Muscle of leg (tissue), 3 donors: ENCODE measurements at regions not wholly inside any gene's neighbourhood (a gene's known extent, or its start where the extent isn't known, plus 50 kb on each side); places are given as distances from the start of the nearest gene placed in this dataset.
"Not testable (repeated sequence)": the region's sequence is repeated elsewhere in the genome, so short reads cannot be mapped to it uniquely, and the experiment has no call there.

Experiments used
- DNase-seq: peaks from one replicate; pipeline ENCODE4 v3.0.0; 2013
- H3K27ac ChIP-seq: one replicate; pipeline ENCODE4 v1.5.1; 2013; ENCODE audit warnings: mild to moderate bottlenecking, low read length, control low read depth
- H3K27me3 ChIP-seq: one replicate; pipeline ENCODE4 v1.6.1; 2013; ENCODE audit warnings: low read length; ENCODE audit not compliant: control insufficient read depth, insufficient read depth
- H3K36me3 ChIP-seq: one replicate; pipeline ENCODE4 v1.6.1; 2013; ENCODE audit warnings: low read length; ENCODE audit not compliant: control insufficient read depth, insufficient read depth
- H3K4me1 ChIP-seq: one replicate; pipeline ENCODE4 v1.6.1; 2013; ENCODE audit warnings: low read length; ENCODE audit not compliant: control insufficient read depth, insufficient read depth
- H3K4me3 ChIP-seq: one replicate; pipeline ENCODE4 v1.5.1; 2013; ENCODE audit warnings: low read length, control low read depth
- H3K9me3 ChIP-seq: replicated peaks from 2 replicates; pipeline ENCODE4 v1.6.1; 2013; ENCODE audit warnings: low read depth, low read length; ENCODE audit not compliant: control insufficient read depth
- WGBS: methylation state at CpG from one replicate; pipeline ENCODE4 v1.1.5; 2013; ENCODE audit warnings: missing lambda C conversion rate; ENCODE audit not compliant: insufficient coverage; 5-methylcytosine and 5-hydroxymethylcytosine counted together

DNA sequence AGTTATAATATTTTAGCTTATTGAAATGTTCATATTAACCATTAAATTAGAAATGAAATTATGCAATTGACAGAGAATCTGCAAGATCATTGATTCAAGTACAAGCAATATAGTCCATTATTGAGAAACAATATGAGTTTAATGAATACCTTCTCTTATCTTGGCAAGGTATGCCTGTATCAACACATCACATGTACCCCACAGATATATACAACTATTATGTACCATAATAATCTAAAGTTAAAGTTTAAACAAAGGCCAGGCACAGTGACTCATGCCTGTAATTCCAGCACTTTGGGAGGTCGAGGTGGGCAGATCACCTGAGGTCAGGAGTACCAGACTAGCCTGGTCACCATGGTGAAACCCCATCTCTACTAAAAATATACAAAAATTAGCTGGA is 514.7 kb downstream of the PCDH7 start:
- WGBS, result 50% methylated on average over 1 of the region's 1 CpG

DNA sequence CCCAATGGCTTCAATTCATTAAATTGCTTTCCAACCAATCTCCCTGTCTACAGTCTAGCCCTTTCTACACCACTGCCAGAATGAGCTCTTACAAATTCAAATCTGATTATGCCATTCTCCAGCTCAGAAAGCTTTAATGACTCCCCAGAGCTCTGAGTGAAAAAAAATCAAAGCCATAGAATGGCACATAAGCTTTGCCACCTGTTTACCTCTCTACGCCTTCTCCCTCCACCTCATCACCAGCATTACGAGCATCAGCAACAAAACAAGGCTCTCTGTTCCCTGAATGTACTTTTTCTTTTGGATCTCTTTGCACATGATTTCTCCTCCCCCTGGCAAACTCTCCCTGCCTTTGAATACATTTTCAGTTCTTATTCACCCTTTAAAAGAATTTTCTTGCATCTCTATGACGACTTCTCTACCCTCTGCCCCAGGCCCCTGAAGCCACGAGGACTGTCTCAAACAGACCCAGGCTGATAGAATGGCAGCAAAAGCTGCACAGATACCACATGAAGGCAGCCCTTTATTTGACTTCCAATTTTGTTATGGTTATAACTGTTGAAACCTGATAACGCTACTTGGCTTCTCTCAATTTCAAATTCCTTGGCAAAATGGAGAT is 516.0 kb downstream of the PCDH7 start:
- no peak for DNase-seq
- no peaks in the 10 kb centered on the region for H3K36me3 ChIP-seq
- 66% methylated on average over 3 of the region's 5 CpGs for WGBS
- no peak overlapping the region for H3K27ac ChIP-seq
- H3K4me3 ChIP-seq, result no peak overlapping the region
- no peaks in the 10 kb centered on the region for H3K27me3 ChIP-seq
- no peaks in the 10 kb centered on the region for H3K4me1 ChIP-seq
- peaks cover 4% of the 10 kb centered on the region for H3K9me3 ChIP-seq

More for the DNA sequence above, 514.7 kb downstream of the PCDH7 start:
- Histone ChIP-seq H3K27ac (no peak overlapping the region), H3K4me3 (no peak overlapping the region), H3K4me1 (no peaks in the 10 kb centered on the region), H3K36me3 (no peaks in the 10 kb centered on the region), H3K27me3 (no peaks in the 10 kb centered on the region), H3K9me3 (peaks cover 4% of the 10 kb centered on the region)
- no peak for DNase-seq

- H3K4me3 ChIP-seq, result no peak overlapping the region
- DNase-seq, result no peak
- no peaks in the 10 kb centered on the region for H3K36me3 ChIP-seq
- H3K4me1 ChIP-seq, result no peaks in the 10 kb centered on the region
- H3K27ac ChIP-seq, result no peak overlapping the region
- WGBS, result 100% methylated on average over 1 of the region's 6 CpGs
- H3K9me3 ChIP-seq, result peaks cover 4% of the 10 kb centered on the region
- H3K27me3 ChIP-seq, result no peaks in the 10 kb centered on the region
Observed at GRCh38 chr4:31236639-31237173, 516.5 kb downstream of the PCDH7 start.

- H3K27me3 ChIP-seq, result no peaks in the 10 kb centered on the region
- H3K4me1 ChIP-seq, result no peaks in the 10 kb centered on the region
- H3K36me3 ChIP-seq, result no peaks in the 10 kb centered on the region
- peaks cover 4% of the 10 kb centered on the region for H3K9me3 ChIP-seq
- DNase-seq, result no peak
- no peak overlapping the region for H3K27ac ChIP-seq
- no peak overlapping the region for H3K4me3 ChIP-seq
Observed at GRCh38 chr4:31237233-31237632, 517.1 kb downstream of the PCDH7 start.

GRCh38 chr4:31239886-31240285 is 519.7 kb downstream of the PCDH7 start:
- H3K9me3 ChIP-seq, result peaks cover 4% of the 10 kb centered on the region
- H3K27ac ChIP-seq, result no peak overlapping the region
- no peaks in the 10 kb centered on the region for H3K36me3 ChIP-seq
- H3K27me3 ChIP-seq, result no peaks in the 10 kb centered on the region
- no peaks in the 10 kb centered on the region for H3K4me1 ChIP-seq
- no peak overlapping the region for H3K4me3 ChIP-seq
- DNase-seq, result peak; percentile 7

- Histone ChIP-seq H3K27ac (no peak overlapping the region), H3K4me1 (no peaks in the 10 kb centered on the region), H3K36me3 (no peaks in the 10 kb centered on the region), H3K27me3 (no peaks in the 10 kb centered on the region), H3K9me3 (peaks cover 4% of the 10 kb centered on the region), H3K4me3 (no peak overlapping the region)
- DNase-seq, result no peak
- WGBS, result no CpG with 5 or more reads among the region's 1 CpG
Observed at GRCh38 chr4:31241504-31242106, 521.4 kb downstream of the PCDH7 start.

- Histone ChIP-seq H3K4me1 (no peaks in the 10 kb centered on the region), H3K36me3 (no peaks in the 10 kb centered on the region), H3K9me3 (no peaks in the 10 kb centered on the region), H3K4me3 (no peak overlapping the region), H3K27me3 (no peaks in the 10 kb centered on the region), H3K27ac (no peak overlapping the region)
- WGBS, result no CpG with 5 or more reads among the region's 1 CpG
- no peak for DNase-seq
Observed at GRCh38 chr4:31246856-31247255, 526.7 kb downstream of the PCDH7 start.

DNA sequence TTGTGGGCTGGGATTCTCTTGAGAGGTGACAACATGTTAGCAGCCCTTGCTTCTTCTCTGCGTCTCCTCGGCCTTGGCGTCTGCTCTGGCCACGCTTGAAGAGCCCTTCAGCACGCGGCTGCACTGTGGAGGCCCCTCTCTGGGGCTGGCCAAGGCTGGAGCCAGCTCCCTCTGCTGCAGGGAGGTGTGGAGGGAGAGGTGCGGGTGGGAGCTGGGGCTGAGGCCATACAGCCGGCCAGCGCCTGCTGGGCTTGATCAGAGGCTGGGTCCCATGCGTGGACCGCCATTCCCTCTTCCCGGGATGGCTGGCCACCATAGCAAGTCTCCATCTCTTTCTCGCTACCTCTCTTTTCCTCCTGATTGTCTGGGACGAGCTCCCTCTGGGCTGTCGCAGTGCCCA is 539.0 kb downstream of the PCDH7 start:
- no peaks in the 10 kb centered on the region for H3K27me3 ChIP-seq
- H3K4me1 ChIP-seq, result no peaks in the 10 kb centered on the region
- no peak overlapping the region for H3K27ac ChIP-seq
- DNase-seq, result no peak
- no peaks in the 10 kb centered on the region for H3K9me3 ChIP-seq
- no peak overlapping the region for H3K4me3 ChIP-seq
- no peaks in the 10 kb centered on the region for H3K36me3 ChIP-seq
- WGBS, result 95% methylated on average over 15 of the region's 15 CpGs

GRCh38 chr4:31261632-31262031 is 541.5 kb downstream of the PCDH7 start:
- Histone ChIP-seq H3K4me3 (no peak overlapping the region), H3K9me3 (no peaks in the 10 kb centered on the region), H3K27ac (no peak overlapping the region), H3K27me3 (no peaks in the 10 kb centered on the region), H3K36me3 (no peaks in the 10 kb centered on the region), H3K4me1 (no peaks in the 10 kb centered on the region)
- no peak for DNase-seq
- 25% methylated on average over 1 of the region's 2 CpGs for WGBS

DNA sequence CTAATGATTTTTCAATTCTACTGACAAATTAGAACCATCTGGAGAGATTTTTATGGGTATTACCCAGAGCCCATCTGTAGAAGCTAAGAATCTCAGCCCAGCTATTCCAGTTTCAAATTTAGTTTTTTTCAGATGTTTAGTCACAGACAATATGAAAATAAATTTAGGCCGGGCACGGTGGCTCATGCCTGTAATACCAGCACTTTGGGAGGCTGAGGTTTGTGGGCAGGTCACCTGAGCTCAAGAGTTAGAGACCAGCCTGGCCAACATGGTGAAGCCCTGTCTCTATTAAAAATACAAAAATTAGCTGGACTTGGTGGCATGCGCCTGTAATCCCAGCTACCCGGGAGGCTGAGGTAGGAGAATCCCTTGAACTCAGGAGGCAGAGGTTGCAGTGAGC is 545.9 kb downstream of the PCDH7 start:
- H3K27me3 ChIP-seq, DNase-seq, H3K9me3 ChIP-seq, H3K4me1 ChIP-seq, H3K27ac ChIP-seq, H3K36me3 ChIP-seq, H3K4me3 ChIP-seq: not testable (repeated sequence)
- 58% methylated on average over 2 of the region's 4 CpGs for WGBS
